GM18499 (cell line): ENCODE measurements at regions not wholly inside any gene's neighbourhood (a gene's known extent, or its start where the extent isn't known, plus 50 kb on each side); places are given as distances from the start of the nearest gene placed in this dataset.

ENCODE experiments used
- ATAC-seq: cut with Tn5 transposase; IDR thresholded peaks from one replicate; pipeline ENCODE4 v1.9.1; 2021; ENCODE audit warnings: moderate number of reproducible peaks; ENCODE audit not compliant: insufficient read depth, unreplicated experiment

- no peak for ATAC-seq
Measured at GRCh38 chr2:125041846-125042245, 1016.8 kb downstream of the CNTNAP5 start.

GRCh38 chr2:125042727-125043126 is 1017.6 kb downstream of the CNTNAP5 start:
- no peak for ATAC-seq

GRCh38 chr2:125070726-125071505 is 1045.8 kb downstream of the CNTNAP5 start:
- no peak for ATAC-seq

- ATAC-seq: no peak
Measured at GRCh38 chr2:125073440-125073839, 1048.4 kb downstream of the CNTNAP5 start.

- no peak for ATAC-seq
Measured at GRCh38 chr2:125085904-125086303, 1060.8 kb downstream of the CNTNAP5 start.

GRCh38 chr2:125086313-125087184 is 1061.5 kb downstream of the CNTNAP5 start:
- ATAC-seq: no peak

GRCh38 chr2:125092276-125093009 is 1067.4 kb downstream of the CNTNAP5 start:
- no peak for ATAC-seq

GRCh38 chr2:125095826-125096225 is 1070.7 kb downstream of the CNTNAP5 start:
- ATAC-seq: no peak

GRCh38 chr2:125106710-125107109 is 1081.6 kb downstream of the CNTNAP5 start:
- ATAC-seq: no peak

GRCh38 chr2:125107446-125107845 is 1082.4 kb downstream of the CNTNAP5 start:
- ATAC-seq: no peak

GRCh38 chr2:125108251-125108650 is 1083.2 kb downstream of the CNTNAP5 start:
- ATAC-seq: no peak

GRCh38 chr2:125125902-125126301 is 1100.8 kb downstream of the CNTNAP5 start:
- ATAC-seq: no peak

- ATAC-seq: no peak
Measured at GRCh38 chr2:125160947-125161346, 1135.9 kb downstream of the CNTNAP5 start.

GRCh38 chr2:125167152-125167551 is 1142.1 kb downstream of the CNTNAP5 start:
- ATAC-seq: no peak

- ATAC-seq: no peak
Measured at GRCh38 chr2:125167820-125168219, 1142.7 kb downstream of the CNTNAP5 start.

GRCh38 chr2:125168442-125168841 is 1143.4 kb downstream of the CNTNAP5 start:
- ATAC-seq: no peak

GRCh38 chr2:125169022-125169763 is 1144.1 kb downstream of the CNTNAP5 start:
- no peak for ATAC-seq

GRCh38 chr2:125169764-125170146 is 1144.7 kb downstream of the CNTNAP5 start:
- no peak for ATAC-seq

GRCh38 chr2:125172181-125172580 is 1147.1 kb downstream of the CNTNAP5 start:
- ATAC-seq: no peak

- no peak for ATAC-seq
Measured at GRCh38 chr2:125175415-125175814, 1150.3 kb downstream of the CNTNAP5 start.
